Skeletal muscle tissue (tissue), 3 donors: ENCODE measurements at regions not wholly inside any gene's neighbourhood (a gene's known extent, or its start where the extent isn't known, plus 50 kb on each side); places are given as distances from the start of the nearest gene placed in this dataset.

Experiments
- H3K27ac ChIP-seq: one replicate; pipeline ENCODE4 v1.7.0; 2013; ENCODE audit warnings: mild to moderate bottlenecking, low read depth, low read length, inconsistent platforms
- H3K27me3 ChIP-seq, 3 donors: one replicate each; pipeline ENCODE4 v1.7.0; 2013; ENCODE audit warnings: low read length in 3 of 3; ENCODE audit not compliant: control insufficient read depth in 3 of 3, insufficient read depth in 3 of 3
- H3K36me3 ChIP-seq, 3 donors: one replicate each; pipeline ENCODE4 v1.7.0; 2013; ENCODE audit warnings: low read length in 3 of 3; ENCODE audit not compliant: control insufficient read depth in 3 of 3, insufficient read depth in 3 of 3
- H3K4me1 ChIP-seq, 3 donors: one replicate each; pipeline ENCODE4 v1.7.0; 2013; ENCODE audit warnings: low read length in 3 of 3, mild to moderate bottlenecking in 3 of 3; ENCODE audit not compliant: control insufficient read depth in 3 of 3, insufficient read depth in 3 of 3
- H3K4me3 ChIP-seq, 3 donors: one replicate each; pipeline ENCODE4 v1.7.0; 2013; ENCODE audit warnings: low read length in 3 of 3
- H3K9ac ChIP-seq, 3 donors: one replicate each; pipeline ENCODE4 v1.7.0; 2013; ENCODE audit warnings: low read length in 3 of 3, mild to moderate bottlenecking in 3 of 3, moderate library complexity in 2 of 3, low read depth in 1 of 3
- H3K9me3 ChIP-seq, 3 donors: one replicate each; pipeline ENCODE4 v1.7.0; 2013; ENCODE audit warnings: low read length in 3 of 3; ENCODE audit not compliant: control insufficient read depth in 3 of 3
- donor health status: Osteomylitis.

DNA sequence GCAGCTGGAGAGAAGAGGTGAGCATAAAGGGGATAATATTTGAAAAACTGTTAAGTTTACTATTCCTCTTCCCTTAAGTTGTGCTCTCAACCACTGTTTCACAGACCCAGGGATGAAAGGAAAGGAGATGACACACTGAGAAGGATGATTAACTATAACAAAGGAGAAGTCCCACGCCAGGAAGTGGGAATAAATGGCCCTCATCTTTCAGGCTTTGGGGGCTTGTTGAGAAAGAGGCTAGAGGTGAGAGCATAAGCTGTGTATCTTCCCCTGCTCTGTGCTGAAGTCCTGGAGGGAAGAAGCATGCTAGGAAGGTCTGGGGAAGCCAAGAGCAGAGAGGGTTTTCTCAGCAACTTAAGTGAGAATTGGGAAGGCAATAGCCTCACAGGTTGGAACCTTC is 399.1 kb upstream of the ATP5MC3 start:
- no peak overlapping the region for H3K27ac ChIP-seq
- no peak overlapping the region for H3K9ac ChIP-seq

GRCh38 chr2:175579646-175580045 is 398.1 kb upstream of the ATP5MC3 start:
- H3K4me3 ChIP-seq: no peak overlapping the region
- H3K4me1 ChIP-seq: no peaks in the 10 kb centered on the region
- H3K36me3 ChIP-seq: no peaks in the 10 kb centered on the region
- H3K9me3 ChIP-seq: no peaks in the 10 kb centered on the region
- no peaks in the 10 kb centered on the region for H3K27me3 ChIP-seq
- no peak overlapping the region for H3K9ac ChIP-seq
- no peak overlapping the region for H3K27ac ChIP-seq

More for the DNA sequence above, 399.1 kb upstream of the ATP5MC3 start:
- H3K27me3 ChIP-seq: no peaks in the 10 kb centered on the region
- H3K4me1 ChIP-seq: no peaks in the 10 kb centered on the region
- H3K9me3 ChIP-seq: no peaks in the 10 kb centered on the region
- H3K4me3 ChIP-seq: no peak overlapping the region
- H3K36me3 ChIP-seq: no peaks in the 10 kb centered on the region

- no peaks in the 10 kb centered on the region for H3K36me3 ChIP-seq
- no peaks in the 10 kb centered on the region for H3K4me1 ChIP-seq
- no peak overlapping the region for H3K27ac ChIP-seq
- H3K27me3 ChIP-seq: no peaks in the 10 kb centered on the region
- no peak overlapping the region for H3K4me3 ChIP-seq
- H3K9me3 ChIP-seq: no peaks in the 10 kb centered on the region
- no peak overlapping the region for H3K9ac ChIP-seq
Observed at GRCh38 chr2:175577368-175577970, 396.0 kb upstream of the ATP5MC3 start.

GRCh38 chr2:175576875-175577274 is 395.4 kb upstream of the ATP5MC3 start:
- H3K27ac ChIP-seq: no peak overlapping the region
- H3K36me3 ChIP-seq: no peaks in the 10 kb centered on the region
- H3K4me1 ChIP-seq: no peaks in the 10 kb centered on the region
- H3K27me3 ChIP-seq: no peaks in the 10 kb centered on the region
- no peaks in the 10 kb centered on the region for H3K9me3 ChIP-seq
- H3K9ac ChIP-seq: no peak overlapping the region
- no peak overlapping the region for H3K4me3 ChIP-seq

DNA sequence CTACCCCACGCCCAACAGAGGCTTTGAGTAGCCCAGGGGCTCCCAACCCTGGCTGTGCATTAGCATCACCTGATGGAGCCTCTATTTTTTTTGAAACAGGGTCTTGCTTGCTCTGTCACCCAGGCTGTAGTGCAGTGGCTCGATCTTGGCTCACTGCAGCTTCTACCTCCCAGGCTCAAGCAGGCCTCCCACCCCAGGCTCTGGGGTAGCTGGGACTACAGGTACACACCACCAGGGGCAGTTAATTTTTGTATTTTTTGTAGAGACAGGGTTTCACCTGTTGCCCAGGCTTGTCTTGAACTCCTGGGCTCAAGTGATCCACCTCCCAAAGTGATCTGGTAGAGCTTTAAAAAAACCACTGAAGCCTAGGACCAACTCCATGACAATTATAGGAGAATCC is 394.8 kb upstream of the ATP5MC3 start:
- Histone ChIP-seq H3K27me3 (no peaks in the 10 kb centered on the region), H3K36me3 (no peaks in the 10 kb centered on the region), H3K9me3 (no peaks in the 10 kb centered on the region), H3K9ac (no peak overlapping the region), H3K4me1 (no peaks in the 10 kb centered on the region), H3K27ac (no peak overlapping the region), H3K4me3 (no peak overlapping the region)

DNA sequence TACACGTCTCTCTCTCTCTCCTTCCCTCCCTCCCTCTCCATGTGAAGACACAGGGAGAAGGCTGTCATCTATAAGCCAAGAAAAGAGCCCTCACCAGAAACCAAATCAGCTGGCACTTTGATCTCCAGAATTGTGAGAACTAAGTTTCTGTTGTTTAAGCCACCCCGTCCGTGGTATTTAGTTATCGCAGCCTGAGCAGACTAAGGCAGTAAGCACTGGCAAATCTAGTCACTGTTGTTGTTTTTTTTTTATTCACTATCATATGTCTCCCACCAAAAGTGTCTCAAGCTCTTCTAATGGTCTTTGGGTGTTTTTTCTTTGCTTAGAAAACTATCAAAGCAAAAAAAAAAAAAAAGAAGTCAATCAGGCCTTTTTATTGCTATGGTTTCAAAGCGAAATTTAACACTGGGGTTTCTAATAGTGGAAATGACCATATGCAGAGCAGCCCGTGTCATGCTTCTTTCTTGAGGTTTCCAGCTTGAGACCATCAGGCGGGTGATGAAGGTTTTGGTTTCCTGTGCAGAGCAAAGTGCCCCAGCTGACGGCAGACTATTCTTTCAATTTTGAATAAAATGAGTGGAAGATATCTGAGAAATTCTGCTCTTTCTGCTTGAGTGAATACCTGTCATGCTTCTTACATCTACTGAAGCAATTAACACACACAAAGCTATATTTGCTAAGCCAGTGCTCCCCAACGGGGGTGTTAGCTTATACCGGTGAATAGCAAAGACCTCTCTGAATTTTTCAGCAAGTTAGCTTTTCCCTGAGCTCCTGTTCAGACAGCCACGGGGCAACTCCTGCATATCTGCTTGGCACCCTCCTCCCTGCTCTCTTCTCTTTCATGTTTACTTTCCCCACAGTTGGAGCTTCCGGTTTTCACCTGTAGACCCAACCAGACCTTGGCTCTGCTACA is 394.1 kb upstream of the ATP5MC3 start:
- no peaks in the 10 kb centered on the region for H3K9me3 ChIP-seq
- no peak overlapping the region for H3K4me3 ChIP-seq
- H3K27ac ChIP-seq: no peak overlapping the region
- no peaks in the 10 kb centered on the region for H3K27me3 ChIP-seq
- H3K4me1 ChIP-seq: no peaks in the 10 kb centered on the region
- H3K36me3 ChIP-seq: no peaks in the 10 kb centered on the region
- no peak overlapping the region for H3K9ac ChIP-seq

GRCh38 chr2:175574069-175574468 is 392.6 kb upstream of the ATP5MC3 start:
- no peaks in the 10 kb centered on the region for H3K4me1 ChIP-seq
- no peak overlapping the region for H3K9ac ChIP-seq
- H3K4me3 ChIP-seq: no peak overlapping the region
- no peaks in the 10 kb centered on the region for H3K36me3 ChIP-seq
- no peaks in the 10 kb centered on the region for H3K9me3 ChIP-seq
- H3K27ac ChIP-seq: no peak overlapping the region
- no peaks in the 10 kb centered on the region for H3K27me3 ChIP-seq

DNA sequence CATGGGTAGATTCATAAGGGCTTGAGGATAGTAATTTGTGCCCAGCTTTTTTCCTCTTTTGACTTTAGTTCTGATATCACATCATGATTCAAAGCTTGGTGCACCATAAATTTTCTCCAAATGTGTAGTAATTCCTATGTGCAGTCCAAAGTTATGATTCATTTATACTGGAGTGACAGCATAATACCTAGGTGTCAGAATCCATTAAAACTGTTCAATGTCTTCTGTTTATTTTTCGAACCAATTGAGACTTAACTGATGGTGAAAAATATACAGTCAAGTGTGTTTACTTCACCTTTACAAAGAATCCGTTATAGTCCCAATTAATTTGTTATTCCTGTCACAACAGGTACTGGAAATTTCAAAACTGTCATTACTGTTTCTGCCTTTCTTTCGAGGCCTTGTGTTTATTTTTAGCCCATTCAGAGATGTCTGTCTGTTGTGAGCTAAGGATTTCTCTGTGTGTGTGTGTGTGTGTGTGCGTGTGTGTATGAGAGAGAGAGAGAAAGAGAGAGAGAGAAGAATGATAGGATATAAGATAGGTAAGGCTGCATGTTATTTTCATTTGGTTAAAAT is 389.7 kb upstream of the ATP5MC3 start:
- H3K4me1 ChIP-seq: no peaks in the 10 kb centered on the region
- no peak overlapping the region for H3K9ac ChIP-seq
- no peaks in the 10 kb centered on the region for H3K27me3 ChIP-seq
- no peak overlapping the region for H3K4me3 ChIP-seq
- no peaks in the 10 kb centered on the region for H3K9me3 ChIP-seq
- H3K27ac ChIP-seq: no peak overlapping the region
- H3K36me3 ChIP-seq: no peaks in the 10 kb centered on the region

DNA sequence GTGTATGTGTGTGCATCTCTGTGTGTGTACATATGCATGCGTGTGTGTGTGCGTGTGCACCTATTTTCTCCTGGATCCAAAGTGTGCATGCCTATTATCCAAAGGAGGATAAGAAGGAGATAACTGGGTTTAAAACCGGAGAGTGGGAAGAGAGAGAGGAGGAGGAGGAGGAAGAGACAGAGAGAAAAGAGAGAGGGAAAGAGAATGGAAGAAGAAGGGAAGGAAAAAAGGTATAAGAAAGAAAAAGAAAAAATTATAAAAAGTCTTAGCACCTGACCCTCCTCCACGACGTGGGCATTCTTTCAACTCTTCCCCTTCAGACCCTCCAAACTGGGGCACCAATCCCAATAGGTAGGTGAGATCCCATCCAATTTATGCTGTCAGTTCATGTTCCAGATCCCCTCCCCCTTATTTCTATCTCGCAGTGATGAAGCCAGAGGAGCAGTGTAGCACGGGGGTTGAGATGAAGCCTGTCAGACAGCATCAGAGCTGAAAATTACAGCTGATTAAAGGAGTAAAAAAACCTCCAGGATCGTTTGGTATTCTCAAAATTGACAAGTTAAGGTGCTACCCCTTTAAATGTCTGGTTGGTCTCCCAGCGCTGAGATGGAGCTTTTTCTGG is 386.7 kb upstream of the ATP5MC3 start:
- H3K27me3 ChIP-seq: no peaks in the 10 kb centered on the region
- no peaks in the 10 kb centered on the region for H3K9me3 ChIP-seq
- H3K9ac ChIP-seq: no peak overlapping the region
- no peak overlapping the region for H3K27ac ChIP-seq
- no peaks in the 10 kb centered on the region for H3K36me3 ChIP-seq
- no peaks in the 10 kb centered on the region for H3K4me1 ChIP-seq
- peak overlapping the region in 1 of 3 donors; percentile 44 for H3K4me3 ChIP-seq
